SK-N-SH (cell line): ENCODE measurements at regions not wholly inside any gene's neighbourhood (a gene's known extent, or its start where the extent isn't known, plus 50 kb on each side); places are given as distances from the start of the nearest gene placed in this dataset.

ENCODE experiments used
- CTCF ChIA-PET: fragments of 300-600, 350-600 bp; formaldehyde crosslinking; extraction: SDS; loops from one replicate; lab custom pipeline; 2021; lab: Yijun Ruan, JAX
- POLR2A ChIA-PET: fragments of 350-600 bp; sonication (Branson Sonifier 250); formaldehyde crosslinking; extraction: SDS; loops from one replicate; lab custom pipeline; 2020; ENCODE audit warnings: antibody characterized with exemption, inconsistent platforms; lab: Yijun Ruan, JAX
- DNase-seq: peaks from one replicate; pipeline ENCODE4 v3.0.0; 2012
- H2AFZ ChIP-seq: fragments of 200-600 bp; sonication (generic); 2 replicates; pipeline ENCODE4 v1.8.1; 2016; ENCODE audit warnings: antibody characterized with exemption, mild to moderate bottlenecking, low read depth
- H3F3A ChIP-seq: fragments of 200-600 bp; sonication (generic); replicated peaks from 2 replicates; pipeline ENCODE3; 2016; ENCODE audit warnings: antibody characterized with exemption, mild to moderate bottlenecking; ENCODE audit not compliant: insufficient read depth
- H3K27ac ChIP-seq, 2 experiments: fragments of 200-500 bp in 1 of 2; fragments of 200-600 bp in 1 of 2; sonication (Bioruptor generic) in 1 of 2; sonication (generic), shearing (Covaris generic) in 1 of 2; 2 replicates each; pipeline versions ENCODE4 v1.5.1 to v1.6.1; 2014 to 2016; ENCODE audit warnings: low read depth in 2 of 2, inconsistent platforms in 1 of 2, low read length in 1 of 2, mild to moderate bottlenecking in 1 of 2, mixed read lengths in 1 of 2
- H3K27me3 ChIP-seq: fragments of 200-600 bp; sonication (generic), shearing (Covaris generic); 2 replicates; pipeline ENCODE4 v1.6.1; 2016; ENCODE audit warnings: mixed run types; ENCODE audit not compliant: insufficient read depth
- H3K36me3 ChIP-seq, 2 experiments: fragments of 200-500 bp in 1 of 2; fragments of 200-600 bp in 1 of 2; sonication (Bioruptor generic) in 1 of 2; sonication (generic) in 1 of 2; replicated peaks in 1 of 2; 2 replicates each; pipeline versions ENCODE3 to v1.5.1; 2014 to 2016; ENCODE audit warnings: low read length in 1 of 2, mild to moderate bottlenecking in 1 of 2; ENCODE audit not compliant: insufficient read depth in 2 of 2, control insufficient read depth in 1 of 2
- H3K4me1 ChIP-seq, 2 experiments: fragments of 200-500 bp in 1 of 2; fragments of 200-600 bp in 1 of 2; sonication (Bioruptor generic) in 1 of 2; sonication (generic), shearing (Covaris generic) in 1 of 2; 2 replicates each; pipeline versions ENCODE4 v1.5.1 to v1.6.1; 2014 to 2016; ENCODE audit warnings: low read depth in 1 of 2, low read length in 1 of 2, mixed run types in 1 of 2; ENCODE audit not compliant: insufficient read depth in 2 of 2, control insufficient read depth in 1 of 2
- H3K4me2 ChIP-seq: fragments of 200-600 bp; sonication (generic), shearing (Covaris generic); 2 replicates; pipeline ENCODE4 v1.6.1; 2017; ENCODE audit warnings: mixed run types
- H3K4me3 ChIP-seq, 2 experiments: fragments of 200-500 bp in 1 of 2; fragments of 200-600 bp in 1 of 2; sonication (Bioruptor generic) in 1 of 2; sonication (generic), shearing (Covaris generic) in 1 of 2; 2 replicates each; pipeline versions ENCODE4 v1.5.1 to v1.8.1; 2014 to 2016; ENCODE audit warnings: low read depth in 2 of 2, inconsistent platforms in 1 of 2, low read length in 1 of 2, mild to moderate bottlenecking in 1 of 2, mixed read lengths in 1 of 2, moderate library complexity in 1 of 2
- H3K79me2 ChIP-seq: fragments of 200-600 bp; sonication (generic); 2 replicates; pipeline ENCODE4 v1.8.1; 2017; ENCODE audit warnings: mild to moderate bottlenecking; ENCODE audit not compliant: insufficient read depth
- H3K9ac ChIP-seq: fragments of 200-600 bp; sonication (generic); 2 replicates; pipeline ENCODE4 v1.6.1; 2017; ENCODE audit warnings: mixed run types
- H3K9me2 ChIP-seq: fragments of 200-600 bp; sonication (generic); 2 replicates; pipeline ENCODE4 v1.6.1; 2017; ENCODE audit warnings: mixed run types
- H3K9me3 ChIP-seq: fragments of 200-600 bp; sonication (generic); 2 replicates; pipeline ENCODE4 v1.6.1; 2017; ENCODE audit warnings: mixed run types, mild to moderate bottlenecking, moderate library complexity
- H4K20me1 ChIP-seq: fragments of 200-600 bp; sonication (generic); 2 replicates; pipeline ENCODE4 v1.6.1; 2017; ENCODE audit warnings: mild to moderate bottlenecking, mixed run types; ENCODE audit not compliant: insufficient read depth
- CTCF ChIP-seq: fragments of 200-600 bp; sonication (generic); IDR thresholded peaks from 2 replicates; pipeline ENCODE4 v1.6.1; 2017; ENCODE audit warnings: antibody characterized with exemption, mild to moderate bottlenecking, moderate library complexity
- ELF1 ChIP-seq: IDR thresholded peaks from 2 replicates; pipeline ENCODE4 v1.4.0; 2012
- FOSL2 ChIP-seq: IDR thresholded peaks from 2 replicates; pipeline ENCODE4 v1.4.0; 2012; ENCODE audit warnings: low read depth, mild to moderate bottlenecking, moderate library complexity, borderline replicate concordance
- FOXJ3 ChIP-seq: sonication (generic); formaldehyde crosslinking; IDR thresholded peaks from 2 replicates; pipeline ENCODE4 v1.5.1; 2020; ENCODE audit warnings: mild to moderate bottlenecking, missing genetic modification reagents
- GABPA ChIP-seq: IDR thresholded peaks from 2 replicates; pipeline ENCODE4 v1.4.0; 2012; ENCODE audit warnings: low read depth, mild to moderate bottlenecking
- GATA2 ChIP-seq: sonication (generic); formaldehyde crosslinking; IDR thresholded peaks from 2 replicates; pipeline ENCODE4 v1.5.0; 2020; ENCODE audit warnings: mild to moderate bottlenecking, missing genetic modification reagents
- IRF3 ChIP-seq: fragments of 150-350 bp; IDR thresholded peaks from 2 replicates; pipeline ENCODE4 v1.6.1; 2016; ENCODE audit warnings: mild to moderate bottlenecking, low read depth, low read length
- JUND ChIP-seq: IDR thresholded peaks from 2 replicates; pipeline ENCODE4 v1.4.0; 2012
- MAX ChIP-seq: IDR thresholded peaks from 2 replicates; pipeline ENCODE4 v1.4.0; 2012; ENCODE audit warnings: low read depth
- RAD21 ChIP-seq: IDR thresholded peaks from 2 replicates; pipeline ENCODE4 v1.6.1; 2012; ENCODE audit warnings: mild to moderate bottlenecking, low read length
- RCOR1 ChIP-seq: fragments of 150-350 bp; IDR thresholded peaks from 2 replicates; pipeline ENCODE4 v1.6.1; 2017; ENCODE audit warnings: antibody characterized with exemption, low read length
- SMC3 ChIP-seq: IDR thresholded peaks from 2 replicates; pipeline ENCODE4 v1.6.1; 2012; ENCODE audit warnings: low read depth, low read length, improper control_type of control experiment
- TAF1 ChIP-seq: IDR thresholded peaks from 2 replicates; pipeline ENCODE4 v1.6.1; 2012; ENCODE audit warnings: low read depth, mild to moderate bottlenecking, low read length, moderate library complexity, borderline replicate concordance
- USF2 ChIP-seq: fragments of 150-350 bp; IDR thresholded peaks from 2 replicates; pipeline ENCODE4 v1.6.1; 2017; ENCODE audit warnings: antibody characterized with exemption, low read length, low read depth, borderline replicate concordance
- YY1 ChIP-seq: IDR thresholded peaks from 2 replicates; pipeline ENCODE4 v1.4.0; 2012; ENCODE audit warnings: low read depth, mild to moderate bottlenecking
- TF ChIP-seq, protein P1 (sequence below): IDR thresholded peaks from 2 replicates; pipeline ENCODE4 v1.4.0; 2012; ENCODE audit warnings: low read depth, borderline replicate concordance
- TF ChIP-seq, protein P2 (sequence below): IDR thresholded peaks from 2 replicates; pipeline ENCODE4 v1.4.0; 2012; ENCODE audit warnings: low read depth, borderline replicate concordance
- TF ChIP-seq, protein P3 (sequence below): IDR thresholded peaks from 2 replicates; pipeline ENCODE4 v1.6.1; 2012; ENCODE audit warnings: mild to moderate bottlenecking, low read depth, low read length, moderate library complexity

- Histone ChIP-seq H3K9me3 (0 out of 2 replicates have a peak, but pooled peaks cover 4% of the 10 kb centered on the region), H3K79me2 (no peaks in the 10 kb centered on the region), H3K9ac (no peak overlapping the region), H4K20me1 (no peaks in the 10 kb centered on the region)
- TF ChIP-seq, protein P1, sequence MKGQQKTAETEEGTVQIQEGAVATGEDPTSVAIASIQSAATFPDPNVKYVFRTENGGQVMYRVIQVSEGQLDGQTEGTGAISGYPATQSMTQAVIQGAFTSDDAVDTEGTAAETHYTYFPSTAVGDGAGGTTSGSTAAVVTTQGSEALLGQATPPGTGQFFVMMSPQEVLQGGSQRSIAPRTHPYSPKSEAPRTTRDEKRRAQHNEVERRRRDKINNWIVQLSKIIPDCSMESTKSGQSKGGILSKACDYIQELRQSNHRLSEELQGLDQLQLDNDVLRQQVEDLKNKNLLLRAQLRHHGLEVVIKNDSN = no peak
- TF ChIP-seq ELF1 (no peak), RAD21 (no peak), FOSL2 (no peak), FOXJ3 (CRISPR knock-in tag) (no peak), IRF3 (no peak), JUND (no peak), GATA2 (no peak), RCOR1 (no peak), GABPA (no peak), USF2 (no peak), MAX (no peak), CTCF (no peak), TAF1 (no peak), SMC3 (no peak), YY1 (no peak)
- TF ChIP-seq, protein P2, sequence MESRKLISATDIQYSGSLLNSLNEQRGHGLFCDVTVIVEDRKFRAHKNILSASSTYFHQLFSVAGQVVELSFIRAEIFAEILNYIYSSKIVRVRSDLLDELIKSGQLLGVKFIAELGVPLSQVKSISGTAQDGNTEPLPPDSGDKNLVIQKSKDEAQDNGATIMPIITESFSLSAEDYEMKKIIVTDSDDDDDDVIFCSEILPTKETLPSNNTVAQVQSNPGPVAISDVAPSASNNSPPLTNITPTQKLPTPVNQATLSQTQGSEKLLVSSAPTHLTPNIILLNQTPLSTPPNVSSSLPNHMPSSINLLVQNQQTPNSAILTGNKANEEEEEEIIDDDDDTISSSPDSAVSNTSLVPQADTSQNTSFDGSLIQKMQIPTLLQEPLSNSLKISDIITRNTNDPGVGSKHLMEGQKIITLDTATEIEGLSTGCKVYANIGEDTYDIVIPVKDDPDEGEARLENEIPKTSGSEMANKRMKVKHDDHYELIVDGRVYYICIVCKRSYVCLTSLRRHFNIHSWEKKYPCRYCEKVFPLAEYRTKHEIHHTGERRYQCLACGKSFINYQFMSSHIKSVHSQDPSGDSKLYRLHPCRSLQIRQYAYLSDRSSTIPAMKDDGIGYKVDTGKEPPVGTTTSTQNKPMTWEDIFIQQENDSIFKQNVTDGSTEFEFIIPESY = no peak
- TF ChIP-seq, protein P3, sequence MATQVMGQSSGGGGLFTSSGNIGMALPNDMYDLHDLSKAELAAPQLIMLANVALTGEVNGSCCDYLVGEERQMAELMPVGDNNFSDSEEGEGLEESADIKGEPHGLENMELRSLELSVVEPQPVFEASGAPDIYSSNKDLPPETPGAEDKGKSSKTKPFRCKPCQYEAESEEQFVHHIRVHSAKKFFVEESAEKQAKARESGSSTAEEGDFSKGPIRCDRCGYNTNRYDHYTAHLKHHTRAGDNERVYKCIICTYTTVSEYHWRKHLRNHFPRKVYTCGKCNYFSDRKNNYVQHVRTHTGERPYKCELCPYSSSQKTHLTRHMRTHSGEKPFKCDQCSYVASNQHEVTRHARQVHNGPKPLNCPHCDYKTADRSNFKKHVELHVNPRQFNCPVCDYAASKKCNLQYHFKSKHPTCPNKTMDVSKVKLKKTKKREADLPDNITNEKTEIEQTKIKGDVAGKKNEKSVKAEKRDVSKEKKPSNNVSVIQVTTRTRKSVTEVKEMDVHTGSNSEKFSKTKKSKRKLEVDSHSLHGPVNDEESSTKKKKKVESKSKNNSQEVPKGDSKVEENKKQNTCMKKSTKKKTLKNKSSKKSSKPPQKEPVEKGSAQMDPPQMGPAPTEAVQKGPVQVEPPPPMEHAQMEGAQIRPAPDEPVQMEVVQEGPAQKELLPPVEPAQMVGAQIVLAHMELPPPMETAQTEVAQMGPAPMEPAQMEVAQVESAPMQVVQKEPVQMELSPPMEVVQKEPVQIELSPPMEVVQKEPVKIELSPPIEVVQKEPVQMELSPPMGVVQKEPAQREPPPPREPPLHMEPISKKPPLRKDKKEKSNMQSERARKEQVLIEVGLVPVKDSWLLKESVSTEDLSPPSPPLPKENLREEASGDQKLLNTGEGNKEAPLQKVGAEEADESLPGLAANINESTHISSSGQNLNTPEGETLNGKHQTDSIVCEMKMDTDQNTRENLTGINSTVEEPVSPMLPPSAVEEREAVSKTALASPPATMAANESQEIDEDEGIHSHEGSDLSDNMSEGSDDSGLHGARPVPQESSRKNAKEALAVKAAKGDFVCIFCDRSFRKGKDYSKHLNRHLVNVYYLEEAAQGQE = no peak
- TF ChIP-seq, all 33 proteins: peak for 0
- H3K4me3 ChIP-seq = no peak overlapping the region
- H3K27me3 ChIP-seq = no peaks in the 10 kb centered on the region
- H3K27ac ChIP-seq = no peak overlapping the region
- no peaks in the 10 kb centered on the region for H3K4me1 ChIP-seq
- ChIA-PET CTCF (no interaction called here), POLR2A (no interaction called here)
- no peaks in the 10 kb centered on the region for H3K36me3 ChIP-seq
- H3K9me2 ChIP-seq = no peaks in the 10 kb centered on the region
- DNase-seq = no peak
- H3K4me2 ChIP-seq = no peak overlapping the region
- no peak overlapping the region for H2AFZ ChIP-seq
- no peaks in the 10 kb centered on the region for H3F3A ChIP-seq
Measured at GRCh38 chr2:81327911-81328310, 1023.4 kb upstream of the LRRTM1 start.
